Globus pallidus (tissue), 1 donor: ENCODE measurements at regions not wholly inside any gene's neighbourhood (a gene's known extent, or its start where the extent isn't known, plus 50 kb on each side); places are given as distances from the start of the nearest gene placed in this dataset.
"Not testable (repeated sequence)": the region's sequence is repeated elsewhere in the genome, so short reads cannot be mapped to it uniquely, and the experiment has no call there.

Experiments used
- DNase-seq: peaks from one replicate; pipeline ENCODE4 v3.0.0-alpha.2; 2015; ENCODE audit warnings: low spot score

DNA sequence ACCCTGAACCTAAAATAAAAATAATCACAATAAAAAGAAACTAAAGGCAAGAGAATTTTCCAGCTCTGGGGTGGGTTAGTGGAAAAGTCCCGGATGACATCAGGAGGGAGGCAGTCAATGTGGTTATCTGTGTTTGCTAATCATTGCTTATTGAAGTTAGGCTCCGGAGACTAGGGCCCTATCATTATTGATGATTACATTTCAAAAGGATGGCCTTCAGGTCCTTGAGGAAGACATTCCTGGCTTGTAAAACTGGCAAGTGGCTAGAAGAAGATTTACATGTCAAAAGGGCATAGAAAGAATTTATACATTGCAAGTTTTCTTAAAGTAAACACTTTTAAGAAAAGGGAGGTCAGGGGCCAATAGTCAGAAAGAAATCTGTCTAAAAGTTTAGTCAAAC lies 123.4 kb downstream of the POSTN start:
- no peak for DNase-seq

- DNase-seq, result no peak
Observed at GRCh38 chr13:37473035-37473434, 125.5 kb downstream of the POSTN start.

- not testable (repeated sequence) for DNase-seq
Observed at GRCh38 chr13:37472266-37472665, 126.3 kb downstream of the POSTN start.

DNA sequence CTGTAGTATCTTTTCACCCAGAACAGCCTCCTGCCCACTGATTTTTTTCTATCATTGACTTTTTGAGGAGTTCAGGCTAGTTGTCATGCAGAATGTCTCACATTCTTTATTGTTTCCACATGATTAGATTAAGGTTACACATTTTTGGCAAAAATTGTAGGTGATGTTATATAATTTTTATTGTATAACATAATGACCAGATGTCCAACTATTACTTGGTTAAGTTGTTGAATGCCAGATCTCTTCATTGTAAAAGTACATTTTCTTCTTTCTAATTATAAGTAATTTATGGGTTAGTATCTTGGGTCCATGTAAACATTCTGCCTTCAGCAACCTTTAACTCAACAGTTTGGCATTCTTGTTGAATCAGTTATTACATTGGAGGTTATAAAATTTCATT lies 138.4 kb downstream of the POSTN start:
- no peak for DNase-seq

DNA sequence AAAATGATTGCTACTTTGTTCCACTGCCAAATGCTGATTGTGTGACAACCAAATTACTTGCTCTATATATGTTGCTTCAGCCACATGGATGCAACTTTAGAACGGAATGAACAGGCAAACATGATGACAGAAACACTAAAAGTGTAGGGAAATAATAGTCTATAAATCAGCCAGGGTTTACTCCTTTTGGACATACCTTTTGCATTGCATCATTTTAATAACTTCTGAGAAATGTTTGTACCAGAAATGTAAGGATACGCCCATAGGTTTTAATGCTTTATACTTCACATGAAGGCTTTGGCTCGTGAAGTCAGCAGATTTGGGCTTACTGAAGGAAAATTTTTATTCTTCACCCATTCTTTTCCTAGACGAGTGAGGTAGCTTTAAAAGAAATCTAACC lies 141.0 kb downstream of the POSTN start:
- DNase-seq, result no peak

DNA sequence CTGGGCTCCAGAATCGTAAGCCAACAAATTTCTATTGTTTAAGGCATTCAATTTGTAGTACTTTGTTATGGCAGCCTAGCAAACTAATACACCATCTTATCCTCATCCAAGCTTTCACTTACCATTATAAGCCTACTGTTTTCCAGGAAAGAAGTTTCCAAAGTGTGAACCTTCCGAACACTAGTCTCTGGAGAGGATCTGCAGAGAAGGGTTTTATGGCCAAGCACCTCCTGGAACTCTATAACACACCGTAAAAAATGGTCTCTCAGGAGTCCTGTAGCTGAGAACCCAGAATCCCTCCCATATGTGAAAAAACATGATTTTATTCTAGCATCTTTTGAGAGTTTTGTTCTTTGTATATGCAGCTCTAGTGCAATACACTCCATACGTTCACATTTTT lies 142.1 kb downstream of the POSTN start:
- no peak for DNase-seq

GRCh38 chr13:37456041-37456440 lies 142.5 kb downstream of the POSTN start:
- DNase-seq, result no peak

DNA sequence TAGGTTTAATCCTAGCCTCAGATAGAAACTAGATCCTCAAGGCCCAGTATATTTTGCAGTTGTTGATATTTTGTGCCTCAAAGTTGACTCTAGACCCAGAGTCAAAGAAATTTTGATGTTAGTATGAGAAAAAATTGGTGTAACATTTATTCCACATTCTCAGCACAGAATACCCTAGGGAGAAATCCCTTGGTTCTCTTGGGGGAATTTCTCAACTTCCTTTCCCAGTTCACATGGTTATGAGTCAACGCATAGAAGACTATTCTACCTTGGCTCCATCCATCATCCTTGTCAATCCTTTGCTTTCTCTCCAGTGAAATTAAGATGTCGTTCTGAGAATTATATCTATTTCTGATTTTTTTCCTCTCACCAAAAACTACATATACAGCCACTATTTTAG lies 145.3 kb downstream of the POSTN start:
- DNase-seq, result no peak

DNA sequence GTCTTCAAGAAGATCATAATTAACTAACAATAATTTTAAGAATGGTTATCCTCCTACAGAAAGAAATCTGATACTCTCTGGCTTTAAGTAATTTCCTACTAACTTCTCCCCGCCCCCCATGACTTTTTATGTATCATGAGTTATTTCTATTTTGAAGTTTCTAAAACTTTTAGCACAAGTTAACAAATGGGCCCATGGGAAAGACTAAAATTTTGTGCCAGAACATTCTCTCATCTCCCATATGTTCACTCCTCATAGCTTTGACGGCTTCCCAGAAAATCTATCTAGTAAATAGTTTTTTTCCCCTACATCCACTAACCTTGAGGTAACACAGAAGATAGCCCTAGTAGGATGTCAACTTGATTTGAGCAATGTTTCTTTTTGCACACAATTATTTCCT lies 148.3 kb downstream of the POSTN start:
- no peak for DNase-seq

DNA sequence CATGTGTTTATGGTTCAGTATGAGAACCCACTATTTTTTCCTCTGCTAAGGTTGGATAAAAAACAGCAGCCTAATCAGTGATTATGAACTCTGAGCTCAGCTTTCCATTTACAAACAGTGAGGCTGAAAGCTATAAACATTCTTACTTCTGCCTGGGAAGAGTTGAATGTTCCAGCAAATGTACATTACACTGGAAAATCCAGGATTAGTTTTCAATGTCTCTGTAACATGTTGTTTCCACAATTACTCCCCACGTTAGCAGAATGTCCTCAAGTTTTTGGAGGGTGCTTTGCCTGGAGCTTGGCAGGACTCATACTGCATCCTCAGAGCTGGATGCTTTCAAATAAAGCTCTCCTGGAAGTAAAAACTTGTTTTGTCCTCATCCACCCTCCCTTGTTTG lies 150.4 kb downstream of the POSTN start:
- DNase-seq, result no peak

GRCh38 chr13:37446503-37446902 lies 152.1 kb downstream of the POSTN start:
- no peak for DNase-seq

DNA sequence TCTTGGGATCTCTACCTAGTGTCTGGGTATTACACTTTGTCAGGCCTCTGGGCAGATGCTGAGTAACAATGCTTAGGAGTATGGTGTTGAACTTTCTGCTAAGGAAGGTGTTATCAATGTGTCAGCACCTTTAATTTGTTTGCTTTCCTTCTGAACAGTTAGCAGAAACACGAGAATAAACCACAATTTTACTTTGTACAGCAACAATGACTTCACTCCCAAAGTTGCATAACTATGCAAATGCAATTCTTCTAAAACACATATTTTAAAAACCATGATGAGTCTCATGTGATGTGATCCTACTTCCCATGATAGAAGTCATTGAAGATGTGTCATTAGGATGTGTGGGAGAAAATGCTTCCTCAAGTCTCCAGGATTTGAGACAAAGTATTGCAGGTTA lies 155.0 kb downstream of the POSTN start:
- DNase-seq, result no peak

- no peak for DNase-seq
Observed at GRCh38 chr13:37442996-37443395, 155.6 kb downstream of the POSTN start.

GRCh38 chr13:37435881-37436280 lies 162.7 kb downstream of the POSTN start:
- no peak for DNase-seq

DNA sequence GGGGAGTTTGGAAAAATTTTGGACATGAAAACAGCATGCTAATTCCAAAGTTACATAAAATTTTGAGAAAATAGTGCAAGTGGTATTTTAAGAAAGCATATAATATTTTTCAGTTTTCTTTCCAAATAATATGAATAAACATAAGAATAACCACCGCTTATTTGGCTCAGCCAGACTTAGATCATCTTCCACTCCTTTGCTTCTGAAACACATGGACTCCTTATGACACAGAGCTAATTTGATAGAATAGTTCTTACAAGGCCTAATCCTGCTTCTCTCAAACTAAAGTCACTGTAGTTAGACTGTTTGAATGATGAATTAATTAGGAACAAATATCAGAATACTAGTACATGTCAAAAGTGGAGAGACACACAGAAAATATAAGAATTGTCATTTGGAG lies 165.5 kb downstream of the POSTN start:
- DNase-seq, result no peak

DNA sequence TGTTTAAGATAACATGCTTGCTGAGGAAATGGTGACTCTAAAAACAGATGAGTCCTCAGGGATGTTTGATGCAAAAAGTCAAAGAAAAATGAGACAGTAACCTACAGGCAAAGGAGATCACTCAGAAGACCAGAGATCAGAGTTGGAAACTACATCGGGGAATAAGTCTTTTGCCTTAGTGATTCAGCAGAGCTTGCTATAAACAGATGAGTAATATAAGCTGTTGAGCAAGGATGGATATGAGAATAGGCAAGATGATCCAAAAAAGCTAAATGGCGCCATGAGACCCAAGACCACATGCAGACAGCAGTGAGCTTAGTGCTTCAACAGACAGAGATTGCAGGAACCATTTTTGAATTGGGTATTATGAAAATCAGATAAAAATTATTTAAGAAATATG lies 168.6 kb downstream of the POSTN start:
- DNase-seq, result no peak

DNA sequence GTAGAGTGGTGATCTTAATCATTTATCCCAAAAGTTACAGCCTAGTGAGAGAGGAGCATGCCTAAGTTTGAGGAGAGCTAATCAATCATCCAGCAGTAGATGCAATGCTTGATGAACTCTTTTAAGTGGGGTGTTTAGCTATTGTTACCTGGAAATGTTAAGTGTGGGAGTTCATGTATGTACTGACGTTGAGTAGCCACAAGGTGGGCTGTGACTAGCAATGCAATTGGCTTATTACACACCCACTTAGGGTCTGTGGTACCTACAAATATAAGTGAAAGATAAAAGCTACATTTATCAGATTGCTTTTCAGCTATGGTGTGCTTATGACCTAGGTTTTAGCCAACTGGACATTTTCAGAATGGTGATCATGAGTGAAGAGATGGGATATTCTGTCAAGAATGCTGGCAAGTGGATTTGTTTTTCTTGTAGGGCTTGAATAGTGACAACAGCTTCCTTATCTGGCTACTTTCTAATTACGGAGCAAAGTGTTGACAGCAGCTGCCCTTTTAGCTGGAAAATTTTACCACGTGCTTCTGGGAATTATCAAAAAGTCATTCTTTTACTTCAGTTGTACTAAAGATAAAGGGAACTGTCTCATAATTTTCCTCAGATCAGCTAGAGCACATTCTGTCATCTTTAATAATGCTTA lies 170.6 kb downstream of the POSTN start:
- no peak for DNase-seq

GRCh38 chr13:37418490-37418889 lies 180.1 kb downstream of the POSTN start:
- DNase-seq, result no peak

- DNase-seq, result no peak
Observed at GRCh38 chr13:37417060-37417441, 181.5 kb downstream of the POSTN start.

- DNase-seq, result no peak
Observed at GRCh38 chr13:37416291-37417059, 182.1 kb downstream of the POSTN start.

DNA sequence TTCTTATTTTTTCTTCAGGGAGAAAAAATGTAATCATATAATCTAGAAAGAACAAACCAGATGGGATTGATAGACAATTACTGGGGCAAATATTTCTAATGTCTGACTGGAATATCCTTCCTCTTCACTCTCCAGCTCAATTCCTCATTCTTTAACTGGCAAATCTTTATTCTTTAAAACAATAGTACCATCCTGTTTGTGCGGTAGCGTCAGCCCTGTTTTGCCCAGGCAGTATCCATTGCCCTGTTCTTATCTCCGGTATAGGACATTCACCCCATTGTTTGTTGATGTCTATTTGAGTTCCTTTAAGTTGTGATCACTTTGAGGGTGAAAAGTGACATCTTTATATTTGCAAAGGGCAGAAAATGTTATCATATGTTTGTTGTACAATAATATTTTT lies 185.4 kb downstream of the POSTN start:
- DNase-seq, result no peak

- no peak for DNase-seq
Observed at GRCh38 chr13:37412241-37412921, 186.2 kb downstream of the POSTN start.

- no peak for DNase-seq
Observed at GRCh38 chr13:37410316-37410715, 188.3 kb downstream of the POSTN start.
